ENCODE measurements at regions not wholly inside any gene's neighbourhood (a gene's known extent, or its start where the extent isn't known, plus 50 kb on each side); places are given as distances from the start of the nearest gene placed in this dataset.

DNA sequence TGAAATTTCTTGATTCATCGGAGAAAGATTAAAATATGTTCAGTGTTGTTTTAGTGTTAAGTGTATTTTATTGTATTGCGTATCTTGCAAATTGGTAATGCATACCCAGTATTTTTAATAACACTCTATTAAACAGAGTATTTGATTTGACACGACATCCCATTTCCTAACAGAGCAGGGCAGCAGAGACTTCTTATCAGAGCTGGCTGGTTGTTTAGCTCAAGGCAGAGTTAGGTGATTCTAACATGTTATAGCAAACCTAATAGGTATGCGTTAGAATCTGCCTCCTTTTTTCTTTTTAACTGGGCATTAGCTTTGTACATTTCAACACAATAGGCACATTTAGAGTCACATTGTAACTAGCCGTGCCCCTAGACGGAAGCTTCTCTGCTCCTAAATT lies 57.1 kb upstream of the CELF2 start:
- Mint-ChIP-seq H3K27me3 (peaks cover 30% of the 10 kb centered on the region), H3K4me3 (ENCODE audit: low read depth) (no peak overlapping the region), H3K4me1 (ENCODE audit: low read depth) (no peaks in the 10 kb centered on the region), H3K9me3 (ENCODE audit: low read depth) (no peaks in the 10 kb centered on the region), H3K36me3 (ENCODE audit: insufficient read depth) (no peaks in the 10 kb centered on the region), H3K27ac (no peak overlapping the region)
- TF ChIP-seq, protein P1, sequence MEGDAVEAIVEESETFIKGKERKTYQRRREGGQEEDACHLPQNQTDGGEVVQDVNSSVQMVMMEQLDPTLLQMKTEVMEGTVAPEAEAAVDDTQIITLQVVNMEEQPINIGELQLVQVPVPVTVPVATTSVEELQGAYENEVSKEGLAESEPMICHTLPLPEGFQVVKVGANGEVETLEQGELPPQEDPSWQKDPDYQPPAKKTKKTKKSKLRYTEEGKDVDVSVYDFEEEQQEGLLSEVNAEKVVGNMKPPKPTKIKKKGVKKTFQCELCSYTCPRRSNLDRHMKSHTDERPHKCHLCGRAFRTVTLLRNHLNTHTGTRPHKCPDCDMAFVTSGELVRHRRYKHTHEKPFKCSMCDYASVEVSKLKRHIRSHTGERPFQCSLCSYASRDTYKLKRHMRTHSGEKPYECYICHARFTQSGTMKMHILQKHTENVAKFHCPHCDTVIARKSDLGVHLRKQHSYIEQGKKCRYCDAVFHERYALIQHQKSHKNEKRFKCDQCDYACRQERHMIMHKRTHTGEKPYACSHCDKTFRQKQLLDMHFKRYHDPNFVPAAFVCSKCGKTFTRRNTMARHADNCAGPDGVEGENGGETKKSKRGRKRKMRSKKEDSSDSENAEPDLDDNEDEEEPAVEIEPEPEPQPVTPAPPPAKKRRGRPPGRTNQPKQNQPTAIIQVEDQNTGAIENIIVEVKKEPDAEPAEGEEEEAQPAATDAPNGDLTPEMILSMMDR (IDR thresholded peaks at IDR 0.05; ENCODE audit: unreplicated experiment) = no peak
- no peak for DNase-seq (ENCODE audit: low spot score, unreplicated experiment)

DNA sequence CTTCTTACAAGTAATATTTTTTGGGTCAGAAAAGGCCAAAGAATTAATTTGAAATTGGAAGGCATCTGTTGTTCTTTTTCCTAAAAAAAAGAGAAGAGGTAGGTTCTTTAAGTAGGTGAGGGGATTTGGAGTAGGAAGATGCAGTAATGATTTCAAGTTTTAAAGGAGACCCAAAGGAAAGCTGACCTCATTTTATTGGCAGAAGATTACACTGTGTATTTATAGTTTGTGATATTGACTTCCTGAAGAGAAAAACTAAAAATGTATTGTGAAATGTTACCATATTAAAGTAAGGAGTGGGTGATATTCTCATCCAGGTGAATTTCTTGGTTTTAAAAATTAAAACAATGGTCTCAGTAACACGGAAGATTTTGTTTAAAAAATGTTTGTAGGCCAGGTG lies 56.6 kb upstream of the CELF2 start:
- no peaks in the 10 kb centered on the region for H3K9me3 Mint-ChIP-seq (ENCODE audit: low read depth)
- TF ChIP-seq, protein P1 (IDR thresholded peaks at IDR 0.05; ENCODE audit: unreplicated experiment) = no peak
- DNase-seq (ENCODE audit: low spot score, unreplicated experiment) = no peak
- no peak overlapping the region for H3K4me3 Mint-ChIP-seq (ENCODE audit: low read depth)
- H3K27ac Mint-ChIP-seq = no peak overlapping the region
- no peaks in the 10 kb centered on the region for H3K4me1 Mint-ChIP-seq (ENCODE audit: low read depth)
- no peaks in the 10 kb centered on the region for H3K36me3 Mint-ChIP-seq (ENCODE audit: insufficient read depth)
- peaks cover 27% of the 10 kb centered on the region for H3K27me3 Mint-ChIP-seq

DNA sequence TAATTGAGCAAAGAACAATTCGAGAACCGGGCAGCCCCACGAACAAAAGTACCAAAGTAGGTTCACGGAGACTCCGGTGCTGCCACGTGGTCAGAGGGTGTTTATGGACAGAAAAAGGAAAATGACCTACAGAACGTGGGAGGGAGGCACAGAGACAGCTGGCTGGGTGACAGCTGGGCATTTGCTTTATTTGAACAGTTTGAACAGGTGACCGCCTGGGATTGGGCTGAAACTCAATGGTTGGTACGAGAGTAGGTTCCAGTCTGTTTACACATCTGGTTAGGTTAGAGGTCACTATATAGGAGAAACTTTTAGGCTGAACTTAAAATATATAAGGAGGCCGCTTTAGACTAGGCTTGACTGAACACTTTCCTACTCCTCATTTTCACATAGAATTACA lies 50.6 kb upstream of the CELF2 start:
- Mint-ChIP-seq H3K4me3 (ENCODE audit: low read depth) (no peak overlapping the region), H3K27ac (no peak overlapping the region), H3K36me3 (ENCODE audit: insufficient read depth) (no peaks in the 10 kb centered on the region), H3K27me3 (peaks cover 14% of the 10 kb centered on the region), H3K9me3 (ENCODE audit: low read depth) (no peaks in the 10 kb centered on the region), H3K4me1 (ENCODE audit: low read depth) (peaks cover 5% of the 10 kb centered on the region)
- TF ChIP-seq, protein P1 (IDR thresholded peaks at IDR 0.05; ENCODE audit: unreplicated experiment) = no peak
- DNase-seq (ENCODE audit: low spot score, unreplicated experiment) = no peak

DNA sequence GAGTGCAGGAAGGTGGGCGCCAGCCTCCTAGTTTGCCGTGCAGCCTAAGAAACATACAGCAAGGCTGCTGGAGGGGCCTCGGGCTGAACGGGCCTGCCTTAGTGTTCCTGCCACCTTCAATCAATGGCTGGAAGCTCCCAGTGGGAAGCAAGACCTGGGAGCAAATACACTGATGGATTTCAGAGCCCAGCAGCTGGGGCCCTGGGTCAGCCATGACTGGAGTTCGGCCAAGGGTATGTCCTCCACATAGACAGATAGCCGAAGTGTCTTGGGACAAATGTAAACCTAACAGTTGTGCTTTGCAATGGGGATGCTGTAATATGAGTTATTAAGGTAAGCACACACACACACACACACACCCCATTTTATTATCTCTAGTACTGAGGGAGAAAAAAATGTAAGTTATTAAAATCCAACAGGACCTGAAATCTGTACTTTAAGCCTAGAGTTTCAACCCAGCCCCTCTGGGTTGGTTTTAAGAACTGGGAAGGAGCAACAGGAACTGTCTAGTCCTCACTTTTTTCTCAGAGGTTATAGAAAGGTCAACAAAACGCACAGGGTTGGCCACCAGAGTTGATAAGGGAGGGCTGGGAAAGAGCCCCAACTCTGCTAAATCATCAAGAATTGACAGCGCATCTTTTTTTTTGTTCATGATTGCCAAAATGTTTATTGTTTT lies 50.0 kb upstream of the CELF2 start:
- no peak overlapping the region for H3K4me3 Mint-ChIP-seq (ENCODE audit: low read depth)

More for the DNA sequence above, 50.0 kb upstream of the CELF2 start:
- DNase-seq (ENCODE audit: low spot score, unreplicated experiment) = no peak
- H3K9me3 Mint-ChIP-seq (ENCODE audit: low read depth) = no peaks in the 10 kb centered on the region
- no peak overlapping the region for H3K27ac Mint-ChIP-seq
- peaks cover 5% of the 10 kb centered on the region for H3K4me1 Mint-ChIP-seq (ENCODE audit: low read depth)
- TF ChIP-seq, protein P1 (IDR thresholded peaks at IDR 0.05; ENCODE audit: unreplicated experiment) = no peak
- H3K36me3 Mint-ChIP-seq (ENCODE audit: insufficient read depth) = no peaks in the 10 kb centered on the region
- peaks cover 20% of the 10 kb centered on the region for H3K27me3 Mint-ChIP-seq

Data from progenitor cell of endocrine pancreas (in vitro differentiated cells).